ENCODE measurements at regions not wholly inside any gene's neighbourhood (a gene's known extent, or its start where the extent isn't known, plus 50 kb on each side); places are given as distances from the start of the nearest gene placed in this dataset.
A peak's percentile ranks its signal among the peaks of the same experiment; 100 is the strongest.

DNA sequence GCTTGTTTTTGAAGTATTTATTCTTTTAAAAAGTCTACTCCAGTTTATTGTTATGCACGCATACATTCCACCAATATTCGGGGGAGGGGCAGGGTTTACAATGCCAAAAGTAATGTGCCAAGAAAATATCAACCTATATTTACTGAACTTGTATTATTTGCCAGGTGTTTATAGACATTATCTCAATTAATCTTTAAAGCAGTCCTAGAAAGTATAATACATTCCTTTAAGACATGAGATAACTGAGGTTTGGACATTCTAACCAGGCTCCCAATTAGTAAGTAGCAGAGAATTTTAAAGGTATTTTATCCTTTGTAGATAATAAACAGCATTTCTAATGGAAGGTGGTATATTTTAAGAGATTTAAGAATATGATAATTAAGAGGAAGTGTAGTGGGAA lies 124.5 kb upstream of the LRIG3 start:
- no peak for ATAC-seq (replicated peaks)
- Mint-ChIP-seq H3K27me3 (no peaks in the 10 kb centered on the region), H3K27ac (no peak overlapping the region), H3K4me1 (no peaks in the 10 kb centered on the region), H3K36me3 (ENCODE audit: low read depth) (no peaks in the 10 kb centered on the region), H3K4me3 (no peak overlapping the region), H3K9me3 (no peaks in the 10 kb centered on the region)

DNA sequence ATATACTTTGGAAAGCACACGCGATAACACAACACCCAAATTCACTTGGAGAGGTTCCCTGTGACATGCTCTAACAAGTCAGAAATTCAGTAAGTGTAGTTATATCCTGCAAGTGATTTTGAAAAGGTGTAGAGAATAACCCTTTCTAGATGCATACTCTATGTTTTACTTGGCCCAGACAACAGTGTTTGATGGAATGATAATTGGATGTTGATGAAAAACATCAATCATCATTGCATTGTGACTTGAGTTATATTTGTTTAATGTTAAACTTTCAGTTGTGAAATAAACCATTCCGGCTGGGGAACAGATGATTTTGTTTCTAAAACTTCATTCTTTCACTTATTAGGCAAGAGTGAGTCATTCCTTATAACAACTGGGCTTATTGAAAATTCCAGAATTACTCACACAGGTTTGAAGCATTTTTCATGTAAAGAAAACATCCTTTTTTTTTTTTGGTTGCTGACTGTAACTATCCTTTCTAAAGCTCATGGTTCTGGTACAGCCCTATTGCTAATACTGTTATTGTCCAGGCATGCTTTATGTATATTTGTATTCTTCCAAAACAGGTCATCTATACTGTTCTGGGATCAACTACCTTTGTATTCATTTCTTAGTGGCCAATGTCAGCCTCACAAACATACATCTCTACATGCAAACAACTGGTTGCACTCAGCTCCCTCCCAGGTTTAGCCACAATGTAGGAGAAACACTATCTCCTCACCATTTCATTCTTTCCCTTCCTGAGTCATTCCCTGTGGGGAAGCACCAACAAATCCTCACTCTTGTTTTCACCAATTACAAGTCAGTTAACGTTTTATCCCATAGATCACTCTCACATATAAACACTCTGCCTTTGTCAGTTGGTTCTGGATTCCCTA lies 121.2 kb upstream of the LRIG3 start:
- Mint-ChIP-seq H3K27ac (no peak overlapping the region), H3K4me1 (no peaks in the 10 kb centered on the region), H3K4me3 (no peak overlapping the region), H3K27me3 (no peaks in the 10 kb centered on the region), H3K9me3 (no peaks in the 10 kb centered on the region), H3K36me3 (ENCODE audit: low read depth) (no peaks in the 10 kb centered on the region)
- ATAC-seq (replicated peaks) = peak; percentile 47

DNA sequence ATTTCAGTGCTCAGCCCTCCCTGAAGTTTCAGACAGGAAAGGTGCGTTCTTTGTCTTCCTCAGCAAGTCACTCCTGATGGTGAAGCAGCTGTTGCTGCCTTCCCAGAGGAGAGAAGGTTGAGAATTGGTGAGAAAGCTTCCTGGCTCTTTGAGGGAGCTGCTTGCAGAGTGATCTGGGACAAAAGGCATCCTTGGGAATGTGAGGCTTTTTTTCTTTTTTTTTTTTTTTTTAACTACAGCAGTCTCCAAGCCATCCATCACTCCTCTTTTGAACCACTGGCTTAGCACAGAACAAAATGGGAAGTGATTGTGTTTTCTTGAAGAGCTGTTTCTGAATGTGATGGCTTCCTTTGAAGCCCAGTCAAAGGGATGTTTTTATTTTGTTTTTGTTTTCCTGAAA lies 120.4 kb upstream of the LRIG3 start:
- Mint-ChIP-seq H3K27me3 (no peaks in the 10 kb centered on the region), H3K4me1 (no peaks in the 10 kb centered on the region), H3K9me3 (peaks cover 2% of the 10 kb centered on the region), H3K36me3 (ENCODE audit: low read depth) (no peaks in the 10 kb centered on the region), H3K27ac (no peak overlapping the region), H3K4me3 (no peak overlapping the region)
- no peak for ATAC-seq (replicated peaks)

DNA sequence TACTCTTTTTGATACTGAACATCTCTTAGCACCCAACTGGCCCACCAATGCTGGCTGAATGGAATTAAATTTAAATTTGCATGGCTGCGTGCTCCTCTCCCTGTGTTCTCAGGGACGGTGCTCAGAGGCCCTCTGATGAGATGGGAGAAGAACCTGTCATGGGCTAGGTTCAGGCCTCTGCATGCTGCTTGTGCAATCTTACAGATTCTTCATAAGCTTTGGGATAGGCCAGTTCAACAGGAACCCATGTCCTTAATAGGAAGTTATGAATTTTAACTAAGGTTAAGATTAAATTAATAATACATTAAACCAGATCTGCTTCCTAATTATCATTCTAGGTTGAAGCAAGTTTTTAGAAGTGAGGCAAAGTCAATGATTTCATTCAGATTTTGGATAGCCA lies 119.7 kb upstream of the LRIG3 start:
- ATAC-seq (replicated peaks) = no peak

DNA sequence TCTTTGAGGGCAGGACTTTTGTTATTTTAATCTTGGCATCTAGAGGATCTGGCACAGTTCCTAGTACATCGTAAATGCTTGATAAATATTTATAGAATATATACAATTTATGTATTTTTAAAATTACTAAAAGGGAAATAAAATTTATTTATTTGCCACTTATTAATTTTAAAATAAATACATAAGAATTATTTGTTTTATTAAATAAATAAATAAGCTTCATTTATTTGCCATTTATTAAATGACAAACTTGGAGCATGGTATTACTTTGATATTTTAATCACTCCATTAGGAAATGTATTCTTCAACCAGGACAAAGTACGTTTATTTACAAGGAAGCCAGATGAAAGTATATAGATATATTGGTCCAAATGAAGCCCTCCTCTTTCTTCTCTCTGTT lies 118.7 kb upstream of the LRIG3 start:
- no peak for ATAC-seq (replicated peaks)
- H3K4me1 Mint-ChIP-seq = no peaks in the 10 kb centered on the region
- no peak overlapping the region for H3K27ac Mint-ChIP-seq
- peaks cover 5% of the 10 kb centered on the region for H3K9me3 Mint-ChIP-seq
- no peaks in the 10 kb centered on the region for H3K27me3 Mint-ChIP-seq
- no peak overlapping the region for H3K4me3 Mint-ChIP-seq
- H3K36me3 Mint-ChIP-seq (ENCODE audit: low read depth) = no peaks in the 10 kb centered on the region

More for the DNA sequence above, 119.7 kb upstream of the LRIG3 start:
- H3K9me3 Mint-ChIP-seq = peaks cover 5% of the 10 kb centered on the region
- H3K27me3 Mint-ChIP-seq = no peaks in the 10 kb centered on the region
- H3K36me3 Mint-ChIP-seq (ENCODE audit: low read depth) = no peaks in the 10 kb centered on the region
- no peak overlapping the region for H3K27ac Mint-ChIP-seq
- H3K4me1 Mint-ChIP-seq = no peaks in the 10 kb centered on the region
- no peak overlapping the region for H3K4me3 Mint-ChIP-seq

DNA sequence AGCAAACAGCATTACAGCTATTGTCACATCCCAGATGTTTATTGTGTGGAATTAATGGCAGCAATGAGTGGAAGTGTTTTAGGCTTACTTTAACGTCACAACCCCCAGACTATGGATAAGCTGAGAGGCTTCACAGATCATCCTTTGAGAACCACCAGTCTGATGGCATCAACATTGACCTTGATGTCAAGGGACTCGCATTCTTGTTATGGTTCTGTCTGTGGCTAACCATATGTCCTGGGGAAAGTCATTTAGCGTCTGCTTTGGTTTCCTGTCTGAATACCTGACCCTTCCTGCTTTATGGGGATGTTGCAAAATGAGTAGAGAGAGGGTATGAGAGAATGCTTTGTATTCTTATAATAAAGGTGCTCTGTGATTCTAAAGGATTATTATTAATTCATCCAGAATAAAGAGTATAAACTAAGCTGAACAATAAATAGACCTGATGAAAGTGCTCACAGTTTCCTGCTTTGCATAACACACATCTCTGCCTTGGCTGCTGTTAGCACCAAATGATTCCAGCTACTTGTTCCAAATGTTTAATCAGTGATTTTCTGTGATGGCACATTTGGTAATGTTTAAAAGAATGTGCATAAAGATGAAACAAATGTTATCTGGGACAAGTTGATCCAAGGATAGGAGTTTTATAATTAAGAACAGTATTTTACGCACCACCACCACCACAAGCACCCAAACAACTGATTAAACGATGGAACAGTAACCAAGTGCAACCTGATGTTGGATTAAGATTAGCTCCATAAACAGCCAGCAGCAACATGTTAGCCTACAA lies 116.9 kb upstream of the LRIG3 start:
- no peaks in the 10 kb centered on the region for H3K4me1 Mint-ChIP-seq
- H3K27me3 Mint-ChIP-seq = no peaks in the 10 kb centered on the region
- peaks cover 5% of the 10 kb centered on the region for H3K9me3 Mint-ChIP-seq
- H3K27ac Mint-ChIP-seq = no peak overlapping the region
- H3K4me3 Mint-ChIP-seq = no peak overlapping the region
- H3K36me3 Mint-ChIP-seq (ENCODE audit: low read depth) = no peaks in the 10 kb centered on the region
- ATAC-seq (replicated peaks) = no peak

DNA sequence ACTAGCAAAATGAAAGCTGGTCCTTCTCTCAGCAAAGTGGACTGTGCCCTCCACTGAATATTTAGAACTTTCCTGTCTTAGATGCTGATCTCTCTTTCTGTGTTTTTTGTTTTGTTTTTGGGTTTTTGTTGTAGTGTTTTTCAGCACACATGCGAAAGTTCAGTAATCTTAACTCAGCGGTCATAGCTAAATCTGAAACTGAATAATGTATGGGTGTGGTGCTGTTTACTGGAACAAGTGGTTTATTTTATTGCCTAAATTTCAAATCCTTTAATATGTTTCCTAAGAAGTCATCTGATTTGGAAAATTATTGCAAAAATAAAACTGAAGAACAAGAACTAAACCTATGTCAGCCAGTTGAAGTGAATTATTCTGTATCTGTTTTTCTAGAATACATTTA lies 116.0 kb upstream of the LRIG3 start:
- no peak for ATAC-seq (replicated peaks)
- Mint-ChIP-seq H3K27me3 (no peaks in the 10 kb centered on the region), H3K9me3 (peaks cover 5% of the 10 kb centered on the region), H3K4me1 (no peaks in the 10 kb centered on the region), H3K4me3 (no peak overlapping the region), H3K36me3 (ENCODE audit: low read depth) (no peaks in the 10 kb centered on the region), H3K27ac (no peak overlapping the region)

DNA sequence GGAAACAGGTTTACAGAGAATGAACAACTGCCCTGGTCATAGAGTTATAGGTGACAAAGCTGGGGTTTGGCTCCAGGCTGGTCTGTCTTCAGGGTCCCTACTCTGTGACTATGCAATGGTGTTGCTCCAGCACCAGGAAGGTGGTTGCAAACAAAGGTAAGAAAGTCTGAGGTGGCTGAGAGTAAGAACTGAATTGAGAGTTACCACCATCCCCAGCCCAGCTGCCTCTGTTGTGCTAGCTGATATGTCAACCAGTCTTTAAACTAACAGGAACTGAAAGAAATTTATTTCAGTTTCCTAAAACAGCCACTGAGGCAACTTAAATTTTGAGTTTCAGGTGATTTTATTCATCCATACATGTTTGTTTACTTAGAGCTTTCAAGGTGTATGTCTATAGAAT lies 111.0 kb upstream of the LRIG3 start:
- no peaks in the 10 kb centered on the region for H3K36me3 Mint-ChIP-seq (ENCODE audit: low read depth)
- H3K4me3 Mint-ChIP-seq = no peak overlapping the region
- ATAC-seq (replicated peaks) = no peak
- no peaks in the 10 kb centered on the region for H3K4me1 Mint-ChIP-seq
- H3K27me3 Mint-ChIP-seq = no peaks in the 10 kb centered on the region
- H3K9me3 Mint-ChIP-seq = peaks cover 5% of the 10 kb centered on the region
- no peak overlapping the region for H3K27ac Mint-ChIP-seq

DNA sequence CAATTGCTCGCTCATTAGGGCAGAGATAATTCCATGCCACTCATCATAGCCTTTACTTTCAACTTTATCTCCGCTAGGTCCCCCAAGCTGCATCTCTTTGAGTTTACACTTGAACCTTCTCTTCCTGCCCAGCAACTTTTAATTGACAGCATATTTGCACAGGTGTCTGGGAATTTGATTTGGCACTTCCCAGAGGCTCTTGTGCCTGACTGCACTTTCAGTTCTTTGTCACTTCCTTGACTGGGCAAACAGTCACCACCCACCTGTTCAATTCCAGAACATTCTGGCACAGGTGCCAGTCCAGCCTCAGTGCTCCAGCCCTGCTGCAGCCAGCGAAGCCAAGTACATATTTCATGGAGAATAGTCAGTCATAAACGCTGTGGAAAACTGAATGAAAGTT lies 110.1 kb upstream of the LRIG3 start:
- ATAC-seq (replicated peaks) = no peak
- H3K36me3 Mint-ChIP-seq (ENCODE audit: low read depth) = no peaks in the 10 kb centered on the region

DNA sequence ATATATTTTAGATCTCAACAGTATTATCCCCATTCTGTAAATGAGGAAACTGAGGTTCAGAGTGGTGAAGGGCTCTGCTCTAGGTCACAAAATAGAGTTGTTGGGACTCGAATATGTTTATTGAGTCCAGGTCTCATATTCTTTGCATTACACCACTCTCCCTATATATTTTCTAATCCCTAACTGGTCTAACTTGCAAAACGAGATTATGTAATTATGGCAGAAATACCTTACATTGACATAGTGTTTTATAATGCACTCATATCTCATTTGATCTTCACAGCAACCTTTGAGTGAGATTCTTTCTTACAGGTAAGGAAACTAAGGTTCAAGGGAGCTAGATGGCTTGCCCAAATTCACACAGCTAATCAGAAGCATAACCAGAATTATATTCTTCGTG lies 106.9 kb upstream of the LRIG3 start:
- no peak overlapping the region for H3K4me3 Mint-ChIP-seq
- H3K4me1 Mint-ChIP-seq = no peaks in the 10 kb centered on the region
- H3K27me3 Mint-ChIP-seq = no peaks in the 10 kb centered on the region
- no peak overlapping the region for H3K27ac Mint-ChIP-seq
- peaks cover 6% of the 10 kb centered on the region for H3K9me3 Mint-ChIP-seq
- ATAC-seq (replicated peaks) = no peak
- no peaks in the 10 kb centered on the region for H3K36me3 Mint-ChIP-seq (ENCODE audit: low read depth)

More for the DNA sequence above, 110.1 kb upstream of the LRIG3 start:
- Mint-ChIP-seq H3K27ac (no peak overlapping the region), H3K4me1 (no peaks in the 10 kb centered on the region), H3K27me3 (no peaks in the 10 kb centered on the region), H3K9me3 (peaks cover under 1% of the 10 kb centered on the region), H3K4me3 (no peak overlapping the region)

DNA sequence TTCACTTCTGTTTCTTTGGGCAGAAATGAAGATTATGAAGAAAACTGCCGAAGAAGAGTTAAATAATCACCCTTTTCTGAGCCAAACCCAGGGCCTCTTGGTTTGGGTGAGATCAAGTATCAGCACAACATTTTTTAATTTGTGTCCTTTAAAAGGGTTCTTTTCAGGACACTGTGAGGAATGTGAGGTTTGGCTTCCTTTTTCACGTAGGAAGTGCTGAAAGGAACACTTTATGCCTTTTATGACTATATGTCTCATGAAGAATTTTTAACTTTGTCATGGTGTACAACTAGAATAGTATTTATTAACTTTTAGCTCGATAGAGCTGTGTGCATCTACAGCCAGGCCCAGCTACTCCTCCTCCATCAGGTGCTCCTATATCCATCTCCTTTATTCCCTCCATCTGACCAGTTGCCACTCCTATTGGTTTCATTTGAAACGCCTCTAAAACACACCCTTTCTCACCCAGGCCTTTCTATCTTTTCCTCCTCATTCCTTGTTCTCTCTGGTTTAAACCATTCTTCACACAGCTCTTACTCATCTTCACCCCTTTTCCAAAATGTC lies 103.6 kb upstream of the LRIG3 start:
- Mint-ChIP-seq H3K36me3 (ENCODE audit: low read depth) (no peaks in the 10 kb centered on the region), H3K4me1 (no peaks in the 10 kb centered on the region), H3K9me3 (peaks cover 9% of the 10 kb centered on the region), H3K27me3 (no peaks in the 10 kb centered on the region), H3K4me3 (no peak overlapping the region), H3K27ac (no peak overlapping the region)
- no peak for ATAC-seq (replicated peaks)

DNA sequence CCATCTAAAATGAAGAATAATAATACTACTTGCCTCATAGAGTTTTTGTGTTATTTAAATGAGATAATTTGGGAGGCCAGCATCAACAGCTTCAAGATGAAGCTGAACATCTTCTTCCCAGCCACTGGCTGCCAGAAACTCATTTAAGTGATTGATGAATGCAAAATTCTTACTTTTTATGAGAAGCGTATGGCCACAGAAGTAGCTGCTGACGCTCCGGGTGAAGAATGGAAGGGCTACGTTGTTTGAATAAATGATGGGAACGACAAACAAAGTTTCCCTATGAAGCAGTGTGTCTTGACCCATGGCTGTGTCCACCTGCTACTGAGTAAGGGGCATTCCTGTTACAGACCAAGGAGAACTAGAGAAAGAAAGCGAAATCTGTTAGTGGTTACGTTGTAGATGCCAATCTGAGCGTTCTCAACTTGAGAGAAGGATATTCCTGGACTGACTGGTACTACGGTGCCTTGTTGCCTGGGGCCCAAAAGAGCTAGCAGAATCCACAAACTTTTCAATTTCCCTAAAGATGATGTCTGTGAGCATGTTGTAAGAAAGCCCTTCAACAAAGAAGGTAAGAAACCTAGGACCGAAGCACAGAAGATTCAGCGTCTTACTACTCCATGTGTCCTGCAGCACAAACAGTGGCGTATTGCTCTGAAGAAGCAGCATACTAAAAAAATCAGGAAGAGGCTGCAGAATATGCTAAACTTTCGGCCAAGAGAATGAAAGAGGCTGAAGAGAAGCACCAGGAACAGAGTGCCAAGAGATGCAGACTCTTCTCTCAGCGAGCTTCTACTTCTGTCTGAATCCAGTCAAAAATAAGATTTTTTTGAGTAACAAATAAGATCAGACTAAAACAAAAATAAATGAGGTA lies 100.0 kb upstream of the LRIG3 start:
- no peaks in the 10 kb centered on the region for H3K36me3 Mint-ChIP-seq (ENCODE audit: low read depth)
- no peak overlapping the region for H3K27ac Mint-ChIP-seq
- H3K9me3 Mint-ChIP-seq = peaks cover 9% of the 10 kb centered on the region
- H3K4me3 Mint-ChIP-seq = no peak overlapping the region
- no peak for ATAC-seq (replicated peaks)
- no peaks in the 10 kb centered on the region for H3K27me3 Mint-ChIP-seq
- no peaks in the 10 kb centered on the region for H3K4me1 Mint-ChIP-seq

DNA sequence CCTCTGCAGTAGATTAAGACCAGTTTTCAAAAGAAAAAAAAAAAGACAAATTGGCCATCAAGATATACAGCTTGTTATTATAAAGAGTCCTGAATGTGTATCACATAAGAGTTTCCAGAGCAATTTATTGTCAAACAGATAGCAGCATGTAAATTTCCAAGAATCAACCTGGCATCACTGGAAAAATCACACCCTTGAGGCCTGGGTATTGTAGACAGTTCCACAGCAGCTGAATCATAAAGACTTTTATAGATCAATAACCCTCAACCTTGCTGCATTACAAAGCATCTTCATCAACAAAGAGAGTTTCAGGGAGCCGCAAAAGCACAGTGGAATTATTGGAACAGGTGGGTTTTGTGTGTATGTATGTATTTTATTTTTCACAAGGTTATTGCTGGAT lies 94.6 kb upstream of the LRIG3 start:
- Mint-ChIP-seq H3K4me3 (no peak overlapping the region), H3K4me1 (no peaks in the 10 kb centered on the region), H3K36me3 (ENCODE audit: low read depth) (no peaks in the 10 kb centered on the region), H3K9me3 (no peaks in the 10 kb centered on the region), H3K27ac (no peak overlapping the region), H3K27me3 (no peaks in the 10 kb centered on the region)
- no peak for ATAC-seq (replicated peaks)

DNA sequence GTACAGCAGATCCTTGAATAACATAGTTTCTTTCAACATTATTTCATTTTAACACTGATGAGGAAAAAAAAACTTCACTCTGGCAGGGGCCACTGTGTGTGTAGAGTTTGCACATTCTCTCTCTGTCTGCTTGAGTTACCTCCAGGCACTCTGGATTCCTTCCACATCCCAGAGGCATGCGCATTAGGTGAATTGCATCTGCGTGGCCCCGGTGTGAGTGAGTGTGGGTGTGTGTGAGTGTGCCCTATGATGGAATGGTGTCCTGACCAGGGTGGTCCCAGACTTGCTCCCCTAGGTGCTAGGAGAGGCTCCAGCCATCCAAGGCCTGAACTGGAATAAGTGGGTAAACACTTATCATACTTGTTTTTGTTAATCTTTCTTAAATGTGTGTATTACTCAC lies 90.6 kb upstream of the LRIG3 start:
- no peak for ATAC-seq (replicated peaks)
- Mint-ChIP-seq H3K27ac (no peak overlapping the region), H3K27me3 (no peaks in the 10 kb centered on the region), H3K4me1 (no peaks in the 10 kb centered on the region), H3K9me3 (peaks cover 3% of the 10 kb centered on the region), H3K36me3 (ENCODE audit: low read depth) (no peaks in the 10 kb centered on the region), H3K4me3 (no peak overlapping the region)

All from activated T-helper 17 cell treated with anti-CD3 and anti-CD28 coated beads, Interleukin-2, amount 50 U/mL, for 72 hours (primary cell).